SU-DHL-6 (cell line): ENCODE measurements at regions not wholly inside any gene's neighbourhood (a gene's known extent, or its start where the extent isn't known, plus 50 kb on each side); places are given as distances from the start of the nearest gene placed in this dataset.

Experiments
- CTCF ChIP-seq: fragments of 200-600 bp; sonication (generic); IDR thresholded peaks from one replicate; pipeline ENCODE4 v1.5.1; 2017; ENCODE audit warnings: antibody characterized with exemption, mild to moderate bottlenecking, low read length, moderate library complexity; ENCODE audit not compliant: insufficient read depth, poor library complexity, severe bottlenecking
- EZH2phosphoT487 ChIP-seq: fragments of 200-600 bp; sonication (generic), shearing (Covaris generic); conservative IDR thresholded peaks from 2 replicates; pipeline ENCODE4 v1.6.1; 2018; ENCODE audit warnings: mild to moderate bottlenecking, antibody characterized with exemption, low read length, moderate library complexity, mixed read lengths

- TF ChIP-seq CTCF (no peak), EZH2phosphoT487 (no peak)
These were observed 143.9 kb upstream of the RALGAPA2 start for GRCh38 chr20:20856306-20856705.
